Gastrocnemius medialis (tissue), 4 donors: ENCODE measurements at regions not wholly inside any gene's neighbourhood (a gene's known extent, or its start where the extent isn't known, plus 50 kb on each side); places are given as distances from the start of the nearest gene placed in this dataset.

ENCODE experiments used
- ATAC-seq, 2 donors: fragments of 150-250 bp; one replicate each; pipeline ENCODE4 v1.9.1; 2016
- DNase-seq, 2 donors: peaks; one replicate each; pipeline ENCODE4 v3.0.0-alpha.2; 2019
- H3K27ac ChIP-seq, 4 donors: fragments of 200-600 bp; sonication (generic); 1 replicate in 1 of 4; 2 replicates in 3 of 4; pipeline ENCODE4 v1.5.1; 2016 to 2018; ENCODE audit warnings: mild to moderate bottlenecking in 2 of 4, moderate library complexity in 1 of 4
- H3K27me3 ChIP-seq, 3 donors: fragments of 200-600 bp; sonication (generic) in 2 of 3; 1 replicate in 1 of 3; 2 replicates in 2 of 3; pipeline versions ENCODE4 v1.5.1 to v1.6.0; 2016 to 2019; ENCODE audit warnings: mild to moderate bottlenecking in 1 of 3, moderate library complexity in 1 of 3
- H3K36me3 ChIP-seq, 2 donors: fragments of 200-600 bp; sonication (generic) in 1 of 2; one replicate each; pipeline ENCODE4 v1.5.1; 2017 to 2018
- H3K4me1 ChIP-seq, 2 donors: fragments of 200-600 bp; sonication (generic) in 1 of 2; one replicate each; pipeline ENCODE4 v1.5.1; 2016 to 2017; ENCODE audit warnings: mild to moderate bottlenecking in 2 of 2
- H3K4me3 ChIP-seq, 4 donors: fragments of 200-600 bp; sonication (generic) in 3 of 4; 1 replicate in 1 of 4; 2 replicates in 3 of 4; pipeline ENCODE4 v1.5.1; 2016 to 2019; ENCODE audit warnings: mild to moderate bottlenecking in 2 of 4
- H3K9me3 ChIP-seq, 3 donors: fragments of 200-600 bp; sonication (generic) in 2 of 3; 1 replicate in 1 of 3; 2 replicates in 2 of 3; pipeline ENCODE4 v1.5.1; 2016 to 2019
- POLR2A ChIP-seq, 2 donors: fragments of 450-650 bp; IDR thresholded peaks; one replicate each; pipeline ENCODE4 v1.6.1; 2017; ENCODE audit warnings: antibody characterized with exemption in 2 of 2, mild to moderate bottlenecking in 2 of 2, moderate library complexity in 2 of 2
- in situ Hi-C, 4 donors: fragments of 200-750 bp; cut with MboI; loops; one replicate each; pipeline versions ENCODE4 v1.15.0 to v1.8.0; 2017; ENCODE audit warnings: low sequenced_read_pairs in 4 of 4
- intact Hi-C: fragments of 100-400 bp; cut with DNase I; formaldehyde crosslinking; loops from one replicate; pipeline ENCODE4 v1.15.1; 2023; ENCODE audit warnings: low total_unique reads
- TF ChIP-seq, protein P1 (sequence below), 5 experiments: fragments of 450-650 bp in 3 of 5; fragments of 200-600 bp in 2 of 5; sonication (generic) in 2 of 5; IDR thresholded peaks in 4 of 5; conservative IDR thresholded peaks in 1 of 5; 1 replicate in 4 of 5; 2 replicates in 1 of 5; pipeline ENCODE4 v1.5.1; 2016 to 2019; ENCODE audit warnings: antibody characterized with exemption in 5 of 5, mild to moderate bottlenecking in 3 of 5, moderate library complexity in 3 of 5

DNA sequence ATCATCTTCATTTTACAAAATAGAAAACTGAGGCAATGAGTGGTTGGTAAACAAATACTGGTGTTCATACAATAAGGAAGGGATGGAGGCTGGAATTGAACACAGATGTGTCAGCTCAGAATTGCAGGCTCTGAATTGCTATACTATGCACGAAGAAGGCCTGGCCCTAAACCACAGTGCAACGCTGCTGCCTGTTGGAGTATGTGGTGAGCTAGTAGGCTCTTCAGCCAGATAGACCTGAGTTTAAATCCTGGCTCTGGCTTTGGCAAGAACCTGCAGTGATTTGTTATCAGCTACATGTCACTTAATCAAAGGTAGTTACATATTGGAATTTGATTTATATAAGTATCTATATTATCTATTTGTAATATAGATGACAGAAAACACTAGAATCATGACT lies 1602.4 kb upstream of the CELF4 start:
- no peaks in the 10 kb centered on the region for H3K9me3 ChIP-seq
- no peaks in the 10 kb centered on the region for H3K36me3 ChIP-seq
- DNase-seq (no peak), ATAC-seq (no peak)
- no peak overlapping the region for H3K27ac ChIP-seq
- intact Hi-C loops: no loop called here
- H3K27me3 ChIP-seq: no peaks in the 10 kb centered on the region
- no peak overlapping the region for H3K4me3 ChIP-seq
- TF ChIP-seq, protein P1, sequence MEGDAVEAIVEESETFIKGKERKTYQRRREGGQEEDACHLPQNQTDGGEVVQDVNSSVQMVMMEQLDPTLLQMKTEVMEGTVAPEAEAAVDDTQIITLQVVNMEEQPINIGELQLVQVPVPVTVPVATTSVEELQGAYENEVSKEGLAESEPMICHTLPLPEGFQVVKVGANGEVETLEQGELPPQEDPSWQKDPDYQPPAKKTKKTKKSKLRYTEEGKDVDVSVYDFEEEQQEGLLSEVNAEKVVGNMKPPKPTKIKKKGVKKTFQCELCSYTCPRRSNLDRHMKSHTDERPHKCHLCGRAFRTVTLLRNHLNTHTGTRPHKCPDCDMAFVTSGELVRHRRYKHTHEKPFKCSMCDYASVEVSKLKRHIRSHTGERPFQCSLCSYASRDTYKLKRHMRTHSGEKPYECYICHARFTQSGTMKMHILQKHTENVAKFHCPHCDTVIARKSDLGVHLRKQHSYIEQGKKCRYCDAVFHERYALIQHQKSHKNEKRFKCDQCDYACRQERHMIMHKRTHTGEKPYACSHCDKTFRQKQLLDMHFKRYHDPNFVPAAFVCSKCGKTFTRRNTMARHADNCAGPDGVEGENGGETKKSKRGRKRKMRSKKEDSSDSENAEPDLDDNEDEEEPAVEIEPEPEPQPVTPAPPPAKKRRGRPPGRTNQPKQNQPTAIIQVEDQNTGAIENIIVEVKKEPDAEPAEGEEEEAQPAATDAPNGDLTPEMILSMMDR (IDR thresholded peaks at IDR 0.05 in 4 of 5, conservative IDR thresholded peaks at IDR 0.05 in 1 of 5): no peak
- no peak for TF ChIP-seq POLR2A (IDR thresholded peaks at IDR 0.05)
- in situ Hi-C loops: no loop called here
- no peaks in the 10 kb centered on the region for H3K4me1 ChIP-seq

DNA sequence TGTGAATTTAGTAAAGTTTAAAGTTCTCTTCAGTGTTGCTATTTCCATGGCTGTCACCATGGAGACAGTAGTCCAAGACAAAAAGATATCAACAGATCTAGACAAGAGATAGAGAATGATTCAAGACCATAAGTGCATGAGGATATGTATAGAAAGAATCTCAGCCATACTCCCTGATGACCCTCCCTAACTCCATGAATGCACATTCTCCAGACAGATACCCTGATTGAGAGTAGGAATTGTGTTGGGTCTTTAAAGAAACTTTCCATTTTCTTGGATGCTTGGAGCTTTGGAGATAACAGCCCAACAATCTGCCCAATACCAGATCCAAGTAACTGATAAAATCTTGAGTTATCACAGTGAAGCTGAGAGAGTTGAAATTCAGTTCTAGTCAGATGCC lies 1601.2 kb upstream of the CELF4 start:
- H3K4me1 ChIP-seq: no peaks in the 10 kb centered on the region
- H3K36me3 ChIP-seq: no peaks in the 10 kb centered on the region
- H3K4me3 ChIP-seq: no peak overlapping the region
- no peak for TF ChIP-seq POLR2A (IDR thresholded peaks at IDR 0.05)
- TF ChIP-seq, protein P1 (IDR thresholded peaks at IDR 0.05 in 4 of 5, conservative IDR thresholded peaks at IDR 0.05 in 1 of 5): no peak
- H3K27ac ChIP-seq: no peak overlapping the region
- H3K27me3 ChIP-seq: no peaks in the 10 kb centered on the region
- ATAC-seq (no peak), DNase-seq (no peak)
- in situ Hi-C loops: no loop called here
- intact Hi-C loops: no loop called here
- no peaks in the 10 kb centered on the region for H3K9me3 ChIP-seq

DNA sequence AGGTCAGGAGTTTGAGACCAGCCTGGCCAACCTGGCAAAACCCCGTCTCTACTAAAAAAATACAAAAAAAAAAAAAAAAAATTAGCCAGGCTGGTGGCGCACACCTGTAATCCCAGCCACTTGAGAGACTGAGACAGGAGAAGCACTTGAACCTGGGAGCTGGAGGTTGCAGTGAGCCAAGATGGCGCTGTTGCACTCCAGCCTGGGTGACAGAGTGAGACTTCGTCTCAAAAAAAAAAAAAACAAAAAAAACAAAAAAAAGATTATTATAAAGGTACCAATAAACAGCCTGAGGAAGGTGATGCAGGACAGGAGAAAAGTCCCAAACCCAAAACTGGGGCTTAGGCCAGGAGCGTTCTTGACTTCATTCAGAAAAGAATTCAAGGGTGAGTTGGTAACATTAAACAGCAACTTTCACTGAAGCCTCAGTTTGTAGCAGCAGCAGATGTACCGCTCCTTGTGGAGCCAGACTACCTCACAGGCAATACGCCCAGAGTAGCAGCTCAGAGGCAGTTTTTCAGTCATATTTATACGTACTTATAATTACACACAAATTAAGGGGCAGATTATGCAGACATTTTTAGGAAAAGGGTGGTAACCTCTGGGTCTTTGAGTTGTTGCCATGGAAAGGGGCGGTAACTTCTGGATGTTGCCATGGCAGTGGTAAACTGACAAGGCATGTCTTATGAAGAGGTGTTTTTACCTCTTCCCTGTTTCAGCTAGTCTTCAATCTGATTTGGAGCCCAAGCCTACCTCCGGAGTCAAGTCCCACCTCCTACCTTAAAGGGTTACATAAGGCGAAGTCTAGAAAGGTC lies 1596.6 kb upstream of the CELF4 start:
- H3K27ac ChIP-seq: no peak overlapping the region
- no peaks in the 10 kb centered on the region for H3K9me3 ChIP-seq
- ATAC-seq (no peak), DNase-seq (no peak)
- H3K27me3 ChIP-seq: no peaks in the 10 kb centered on the region
- H3K4me1 ChIP-seq: no peaks in the 10 kb centered on the region
- no peak overlapping the region for H3K4me3 ChIP-seq
- in situ Hi-C loops (no loop called here), intact Hi-C loops (no loop called here)
- H3K36me3 ChIP-seq: no peaks in the 10 kb centered on the region
- TF ChIP-seq, protein P1 (IDR thresholded peaks at IDR 0.05 in 4 of 5, conservative IDR thresholded peaks at IDR 0.05 in 1 of 5): no peak
- no peak for TF ChIP-seq POLR2A (IDR thresholded peaks at IDR 0.05)

DNA sequence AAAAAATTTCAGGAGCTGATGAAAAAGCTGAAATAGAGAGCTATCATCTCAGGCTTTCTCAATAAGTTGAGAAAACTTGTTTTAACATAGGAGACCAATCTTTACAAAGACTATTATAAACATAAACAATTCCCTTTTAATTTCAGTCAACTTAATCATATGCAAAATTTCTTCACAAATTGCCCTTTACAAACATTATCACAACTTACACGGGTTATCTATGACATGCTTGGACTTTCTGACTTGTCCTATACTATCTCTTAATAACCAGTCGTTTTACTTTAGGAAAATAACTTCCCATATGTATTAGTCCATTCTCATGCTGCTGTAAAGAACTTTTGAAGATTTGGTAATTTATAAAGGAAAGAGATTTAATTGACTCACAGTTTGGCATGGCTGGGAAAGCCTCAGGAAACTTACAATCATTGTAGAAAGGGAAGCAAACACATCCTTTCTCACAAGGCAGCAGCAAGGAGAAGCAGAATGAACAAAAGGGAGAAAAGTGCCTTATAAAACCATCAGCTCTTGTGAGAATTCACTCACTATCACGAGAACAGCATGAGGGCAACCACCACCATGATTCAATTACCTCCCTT lies 1583.7 kb upstream of the CELF4 start:
- no peak for TF ChIP-seq POLR2A (IDR thresholded peaks at IDR 0.05)
- TF ChIP-seq, protein P1 (IDR thresholded peaks at IDR 0.05 in 4 of 5, conservative IDR thresholded peaks at IDR 0.05 in 1 of 5): no peak

More for the DNA sequence above, 1583.7 kb upstream of the CELF4 start:
- Histone ChIP-seq H3K4me1 (no peaks in the 10 kb centered on the region), H3K27ac (no peak overlapping the region), H3K9me3 (no peaks in the 10 kb centered on the region), H3K4me3 (no peak overlapping the region), H3K36me3 (no peaks in the 10 kb centered on the region), H3K27me3 (no peaks in the 10 kb centered on the region)
- in situ Hi-C loops (no loop called here), intact Hi-C loops (no loop called here)
- ATAC-seq (no peak), DNase-seq (no peak)
